ENCODE measurements at regions not wholly inside any gene's neighbourhood (a gene's known extent, or its start where the extent isn't known, plus 50 kb on each side); places are given as distances from the start of the nearest gene placed in this dataset.
A peak's percentile ranks its signal among the peaks of the same experiment; 100 is the strongest.

GRCh38 chr14:89616425-89616824 is 199.4 kb upstream of the FOXN3 start:
- CTCF ChIA-PET = no interaction called here
- peak overlapping the region; percentile 88 for H3K27ac Mint-ChIP-seq
- no peaks in the 10 kb centered on the region for H3K27me3 Mint-ChIP-seq
- intact Hi-C loops (cut with micrococcal nuclease) = loop anchor here (2.0 to 5.0 kb wide), 4 partner anchors 14 to 429 kb away; no protein-coding TSS in a partner anchor
- TF ChIP-seq CTCF (IDR thresholded peaks at IDR 0.05) = no peak
- ATAC-seq (ENCODE audit: low read depth) (no peak), DNase-seq (no peak)
- no peaks in the 10 kb centered on the region for H3K9me3 Mint-ChIP-seq
- H3K4me3 Mint-ChIP-seq = peak overlapping the region; percentile 90
- peaks cover 6% of the 10 kb centered on the region for H3K36me3 Mint-ChIP-seq (ENCODE audit: low read depth)
- H3K4me1 Mint-ChIP-seq = peaks cover 78% of the 10 kb centered on the region
- POLR2A ChIA-PET = interaction anchor here (0.6 to 2.9 kb wide), 3 partner anchors 16 to 106 kb away, joined by 3 to 15 read pairs (median 10); no protein-coding TSS in a partner anchor

- no peaks in the 10 kb centered on the region for H3K27me3 Mint-ChIP-seq
- H3K4me1 Mint-ChIP-seq = peaks cover 68% of the 10 kb centered on the region
- peaks cover 6% of the 10 kb centered on the region for H3K36me3 Mint-ChIP-seq (ENCODE audit: low read depth)
- ATAC-seq (ENCODE audit: low read depth) (no peak), DNase-seq (no peak)
- intact Hi-C loops (cut with micrococcal nuclease) = loop anchor here (2.0 to 5.0 kb wide), 4 partner anchors 37 to 575 kb away; no protein-coding TSS in a partner anchor
- H3K9me3 Mint-ChIP-seq = no peaks in the 10 kb centered on the region
- ChIA-PET CTCF (interaction anchor here (0.9 kb wide), 1 partner anchor 151 kb away, joined by 3 read pairs; no protein-coding TSS in a partner anchor), POLR2A (interaction anchor here (0.7 to 1.4 kb wide), 2 partner anchors 12 to 156 kb away, joined by 3 to 7 read pairs; no protein-coding TSS in a partner anchor)
- no peak for TF ChIP-seq CTCF (IDR thresholded peaks at IDR 0.05)
- peak overlapping the region; percentile 58 for H3K4me3 Mint-ChIP-seq
- no peak overlapping the region for H3K27ac Mint-ChIP-seq
Observed at GRCh38 chr14:89615421-89615820, 198.4 kb upstream of the FOXN3 start.

GRCh38 chr14:89614009-89614691 is 197.1 kb upstream of the FOXN3 start:
- POLR2A ChIA-PET = interaction anchor here (0.7 kb wide), 2 partner anchors 15 to 312 kb away, joined by 14 to 15 read pairs; no protein-coding TSS in a partner anchor
- Mint-ChIP-seq H3K36me3 (ENCODE audit: low read depth) (peaks cover 6% of the 10 kb centered on the region), H3K9me3 (no peaks in the 10 kb centered on the region), H3K27ac (peak overlapping the region; percentile 54), H3K4me1 (peaks cover 60% of the 10 kb centered on the region), H3K4me3 (no peak overlapping the region), H3K27me3 (no peaks in the 10 kb centered on the region)
- CTCF ChIA-PET = no interaction called here
- DNase-seq (no peak), ATAC-seq (ENCODE audit: low read depth) (no peak)
- intact Hi-C loops (cut with micrococcal nuclease) = loop anchor here (2.0 kb wide), 1 partner anchor 573 kb away; no protein-coding TSS in a partner anchor
- no peak for TF ChIP-seq CTCF (IDR thresholded peaks at IDR 0.05)

GRCh38 chr14:89613260-89614008 is 196.4 kb upstream of the FOXN3 start:
- Mint-ChIP-seq H3K4me1 (peaks cover 64% of the 10 kb centered on the region), H3K27me3 (no peaks in the 10 kb centered on the region), H3K9me3 (no peaks in the 10 kb centered on the region), H3K4me3 (no peak overlapping the region), H3K27ac (no peak overlapping the region), H3K36me3 (ENCODE audit: low read depth) (peaks cover 7% of the 10 kb centered on the region)
- TF ChIP-seq CTCF (IDR thresholded peaks at IDR 0.05) = no peak
- intact Hi-C loops (cut with micrococcal nuclease) = loop anchor here (2.0 kb wide), 1 partner anchor 573 kb away; no protein-coding TSS in a partner anchor
- CTCF ChIA-PET = no interaction called here
- POLR2A ChIA-PET = interaction anchor here (0.7 kb wide), 1 partner anchor 39 kb away, joined by 4 read pairs; no protein-coding TSS in a partner anchor
- ATAC-seq (ENCODE audit: low read depth) = no peak
- no peak for DNase-seq

Data from activated B cell treated with CpG ODN at 0.5 μM for 24 hours (primary cell).